ENCODE measurements at regions not wholly inside any gene's neighbourhood (a gene's known extent, or its start where the extent isn't known, plus 50 kb on each side); places are given as distances from the start of the nearest gene placed in this dataset.

GRCh38 chr6:21764989-21765388, 171.4 kb downstream of the SOX4 start:
- Histone ChIP-seq H3K4me1 (ENCODE audit: control insufficient read depth, insufficient read depth, low read length) (peaks cover 6% of the 10 kb centered on the region), H3K9me3 (ENCODE audit: control insufficient read depth, low read length) (peaks cover 24% of the 10 kb centered on the region), H3K9ac (ENCODE audit: extremely low read depth, low read length, poor library complexity, severe bottlenecking) (no peak overlapping the region), H3K4me3 (ENCODE audit: low read length) (no peak overlapping the region), H3K27me3 (ENCODE audit: control insufficient read depth, insufficient read depth, low read length, poor library complexity, severe bottlenecking) (no peaks in the 10 kb centered on the region), H3K36me3 (ENCODE audit: control insufficient read depth, insufficient read depth, low read length) (peaks cover 66% of the 10 kb centered on the region), H3K27ac (ENCODE audit: low read depth, low read length) (no peak overlapping the region)
- Mint-ChIP-seq H3K4me3 (no peak overlapping the region), H3K27ac (no peak overlapping the region), H3K4me1 (peaks cover 16% of the 10 kb centered on the region), H3K36me3 (ENCODE audit: low read depth) (peaks cover 35% of the 10 kb centered on the region), H3K9me3 (peaks cover 10% of the 10 kb centered on the region), H3K27me3 (ENCODE audit: insufficient read depth) (no peaks in the 10 kb centered on the region)
- TF ChIP-seq, protein P1, sequence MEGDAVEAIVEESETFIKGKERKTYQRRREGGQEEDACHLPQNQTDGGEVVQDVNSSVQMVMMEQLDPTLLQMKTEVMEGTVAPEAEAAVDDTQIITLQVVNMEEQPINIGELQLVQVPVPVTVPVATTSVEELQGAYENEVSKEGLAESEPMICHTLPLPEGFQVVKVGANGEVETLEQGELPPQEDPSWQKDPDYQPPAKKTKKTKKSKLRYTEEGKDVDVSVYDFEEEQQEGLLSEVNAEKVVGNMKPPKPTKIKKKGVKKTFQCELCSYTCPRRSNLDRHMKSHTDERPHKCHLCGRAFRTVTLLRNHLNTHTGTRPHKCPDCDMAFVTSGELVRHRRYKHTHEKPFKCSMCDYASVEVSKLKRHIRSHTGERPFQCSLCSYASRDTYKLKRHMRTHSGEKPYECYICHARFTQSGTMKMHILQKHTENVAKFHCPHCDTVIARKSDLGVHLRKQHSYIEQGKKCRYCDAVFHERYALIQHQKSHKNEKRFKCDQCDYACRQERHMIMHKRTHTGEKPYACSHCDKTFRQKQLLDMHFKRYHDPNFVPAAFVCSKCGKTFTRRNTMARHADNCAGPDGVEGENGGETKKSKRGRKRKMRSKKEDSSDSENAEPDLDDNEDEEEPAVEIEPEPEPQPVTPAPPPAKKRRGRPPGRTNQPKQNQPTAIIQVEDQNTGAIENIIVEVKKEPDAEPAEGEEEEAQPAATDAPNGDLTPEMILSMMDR (conservative IDR thresholded peaks at IDR 0.05), result no peak
- DNase-seq, result no peak
- WGBS, 2 experiments (ENCODE audit: insufficient coverage in 1 of 2, insufficient read length in 1 of 2), result 93 to 100% methylated on average over 1 to 2 of the region's 2 CpGs

DNA sequence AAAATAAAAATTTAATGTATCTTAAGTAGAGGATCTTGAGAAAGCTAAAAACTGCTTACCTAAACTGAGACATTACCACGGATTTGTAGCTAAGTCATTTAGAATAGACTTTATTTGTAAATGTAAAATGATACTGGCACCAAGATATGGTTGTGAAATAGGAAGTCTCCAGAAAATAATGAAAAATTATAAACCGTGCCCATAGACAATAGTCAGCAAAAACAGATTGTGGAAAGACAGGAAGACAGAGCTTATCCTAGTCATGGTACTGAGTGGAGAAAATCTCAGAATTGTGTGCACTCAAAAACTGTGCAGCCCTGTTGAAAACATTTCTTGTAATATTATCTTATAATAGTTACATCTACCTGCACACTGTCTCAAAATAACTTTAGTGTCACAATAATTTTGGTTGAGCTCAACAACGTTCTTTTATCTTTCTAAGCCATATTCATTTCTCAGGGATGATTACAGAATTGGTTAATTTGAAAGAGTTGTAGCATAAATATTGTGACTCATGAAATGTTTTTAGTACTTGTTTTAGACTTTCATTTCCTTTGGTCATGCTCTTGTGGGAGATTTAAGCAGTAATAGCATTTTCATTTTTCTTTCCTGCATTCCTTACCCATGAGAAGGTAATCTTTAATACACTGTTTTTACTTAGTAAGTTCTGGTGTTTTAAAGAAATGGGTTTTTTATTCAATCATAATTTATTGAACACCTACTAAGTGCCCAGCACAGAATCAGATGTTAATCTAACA, 174.5 kb downstream of the SOX4 start:
- 86 to 90% methylated on average over 1 to 3 of the region's 3 CpGs for WGBS, 2 experiments (ENCODE audit: insufficient coverage in 1 of 2, insufficient read length in 1 of 2)
- Histone ChIP-seq H3K36me3 (ENCODE audit: control insufficient read depth, insufficient read depth, low read length) (peaks cover 45% of the 10 kb centered on the region), H3K27me3 (ENCODE audit: control insufficient read depth, insufficient read depth, low read length, poor library complexity, severe bottlenecking) (no peaks in the 10 kb centered on the region), H3K9me3 (ENCODE audit: control insufficient read depth, low read length) (no peaks in the 10 kb centered on the region), H3K9ac (ENCODE audit: extremely low read depth, low read length, poor library complexity, severe bottlenecking) (no peak overlapping the region), H3K4me1 (ENCODE audit: control insufficient read depth, insufficient read depth, low read length) (peaks cover 6% of the 10 kb centered on the region), H3K27ac (ENCODE audit: low read depth, low read length) (no peak overlapping the region), H3K4me3 (ENCODE audit: low read length) (no peak overlapping the region)
- Mint-ChIP-seq H3K27me3 (ENCODE audit: insufficient read depth) (no peaks in the 10 kb centered on the region), H3K9me3 (no peaks in the 10 kb centered on the region), H3K36me3 (ENCODE audit: low read depth) (peaks cover 15% of the 10 kb centered on the region), H3K4me3 (no peak overlapping the region), H3K4me1 (peaks cover 38% of the 10 kb centered on the region), H3K27ac (peak overlapping the region; percentile 1)
- no peak for DNase-seq
- TF ChIP-seq, protein P1 (conservative IDR thresholded peaks at IDR 0.05), result no peak

DNA sequence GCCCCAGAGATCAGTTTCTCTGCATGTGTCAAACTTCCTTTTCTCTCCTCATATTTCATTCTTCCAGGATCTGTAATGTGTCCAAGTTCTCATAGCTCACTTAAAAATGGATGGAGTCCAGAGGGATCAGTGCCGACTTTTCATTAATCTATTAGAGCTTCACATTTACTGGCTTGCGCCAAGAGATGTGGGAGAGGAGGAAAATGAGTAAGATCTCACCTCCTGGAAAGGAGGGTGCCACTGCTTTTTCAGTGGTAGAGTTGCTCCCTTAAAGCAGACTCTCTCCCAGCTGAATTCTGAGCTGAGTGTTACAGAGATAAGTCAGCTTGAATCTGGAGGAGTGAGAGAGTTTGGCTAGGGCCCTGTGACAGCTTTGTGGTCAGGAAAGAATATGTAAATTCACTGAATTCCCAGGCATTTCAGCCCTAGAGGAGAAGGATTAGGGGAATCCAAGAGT, 175.9 kb downstream of the SOX4 start:
- WGBS, 2 experiments (ENCODE audit: insufficient coverage in 1 of 2, insufficient read length in 1 of 2), result 57 to 67% methylated on average over 1 to 2 of the region's 2 CpGs
- DNase-seq, result peak; percentile 77
- peak overlapping the region; percentile 65 for H3K27ac ChIP-seq (ENCODE audit: low read depth, low read length)
- peaks cover 6% of the 10 kb centered on the region for H3K4me1 ChIP-seq (ENCODE audit: control insufficient read depth, insufficient read depth, low read length)
- H3K27ac Mint-ChIP-seq, result peak overlapping the region; percentile 55
- H3K9me3 ChIP-seq (ENCODE audit: control insufficient read depth, low read length), result no peaks in the 10 kb centered on the region
- H3K9me3 Mint-ChIP-seq, result no peaks in the 10 kb centered on the region
- no peak overlapping the region for H3K9ac ChIP-seq (ENCODE audit: extremely low read depth, low read length, poor library complexity, severe bottlenecking)
- peaks cover 43% of the 10 kb centered on the region for H3K36me3 ChIP-seq (ENCODE audit: control insufficient read depth, insufficient read depth, low read length)
- no peak overlapping the region for H3K4me3 Mint-ChIP-seq
- H3K27me3 ChIP-seq (ENCODE audit: control insufficient read depth, insufficient read depth, low read length, poor library complexity, severe bottlenecking), result no peaks in the 10 kb centered on the region
- H3K36me3 Mint-ChIP-seq (ENCODE audit: low read depth), result peaks cover 17% of the 10 kb centered on the region
- no peak overlapping the region for H3K4me3 ChIP-seq (ENCODE audit: low read length)
- TF ChIP-seq, protein P1 (conservative IDR thresholded peaks at IDR 0.05), result no peak
- H3K4me1 Mint-ChIP-seq, result peaks cover 39% of the 10 kb centered on the region
- H3K27me3 Mint-ChIP-seq (ENCODE audit: insufficient read depth), result no peaks in the 10 kb centered on the region

Data from endodermal cell (in vitro differentiated cells).